BJ (cell line): ENCODE measurements at regions not wholly inside any gene's neighbourhood (a gene's known extent, or its start where the extent isn't known, plus 50 kb on each side); places are given as distances from the start of the nearest gene placed in this dataset.

Experiments used
- CTCF ChIA-PET: fragments of 350-600 bp; formaldehyde crosslinking; extraction: SDS; loops from one replicate; lab custom pipeline; 2021; ENCODE audit warnings: antibody characterized with exemption, inconsistent platforms; lab: Yijun Ruan, JAX
- POLR2A ChIA-PET: fragments of 300-600 bp; sonication (Branson Sonifier 250); formaldehyde crosslinking; extraction: SDS; loops from one replicate; lab custom pipeline; 2021; ENCODE audit warnings: antibody characterized with exemption; lab: Charles Lee
- DNase-seq: peaks from one replicate; pipeline ENCODE4 v3.0.0-alpha.2; 2011; ENCODE audit warnings: low read depth
- H3K27me3 ChIP-seq: 2 replicates; pipeline ENCODE4 v1.6.0; 2011; ENCODE audit warnings: low read length; ENCODE audit not compliant: control insufficient read depth, insufficient read depth
- H3K36me3 ChIP-seq: 2 replicates; pipeline ENCODE4 v1.5.1; 2011; ENCODE audit warnings: low read length; ENCODE audit not compliant: control insufficient read depth, insufficient read depth
- H3K4me3 ChIP-seq: 2 replicates; pipeline ENCODE4 v1.5.1; 2011; ENCODE audit warnings: low read depth, mild to moderate bottlenecking, control low read depth, low read length
- TF ChIP-seq, protein P1 (sequence below): IDR thresholded peaks from 2 replicates; pipeline ENCODE4 v1.5.1; 2011; ENCODE audit warnings: low read depth, mild to moderate bottlenecking, control low read depth, inconsistent platforms, low read length, moderate library complexity; ENCODE audit not compliant: insufficient read depth

DNA sequence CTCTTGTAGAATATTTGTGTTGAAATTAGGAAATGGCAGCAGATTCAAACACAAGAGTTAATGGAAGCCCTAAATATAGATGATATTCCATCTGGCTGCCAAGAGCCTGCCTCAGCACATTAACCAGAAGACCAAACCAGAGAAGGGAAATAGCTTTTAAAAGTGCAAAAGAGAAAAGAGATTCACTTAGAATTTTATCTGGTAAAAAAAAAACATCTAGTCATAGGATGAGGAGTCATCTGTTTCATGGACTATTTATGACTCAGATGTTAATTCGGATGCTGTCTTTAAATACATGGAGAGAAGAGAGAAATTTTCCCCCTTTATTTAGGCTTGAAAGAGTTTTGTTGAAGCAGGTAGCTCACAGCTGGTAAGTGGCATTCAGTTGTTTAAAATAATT, 201.6 kb upstream of the NUDT4 start:
- ChIA-PET POLR2A (interaction anchor here (0.6 kb wide), 1 partner anchor 189 kb away, joined by 5 read pairs; no protein-coding TSS in a partner anchor), CTCF (no interaction called here)
- H3K4me3 ChIP-seq: no peak overlapping the region
- H3K36me3 ChIP-seq: no peaks in the 10 kb centered on the region
- DNase-seq: peak; percentile 45
- TF ChIP-seq, protein P1, sequence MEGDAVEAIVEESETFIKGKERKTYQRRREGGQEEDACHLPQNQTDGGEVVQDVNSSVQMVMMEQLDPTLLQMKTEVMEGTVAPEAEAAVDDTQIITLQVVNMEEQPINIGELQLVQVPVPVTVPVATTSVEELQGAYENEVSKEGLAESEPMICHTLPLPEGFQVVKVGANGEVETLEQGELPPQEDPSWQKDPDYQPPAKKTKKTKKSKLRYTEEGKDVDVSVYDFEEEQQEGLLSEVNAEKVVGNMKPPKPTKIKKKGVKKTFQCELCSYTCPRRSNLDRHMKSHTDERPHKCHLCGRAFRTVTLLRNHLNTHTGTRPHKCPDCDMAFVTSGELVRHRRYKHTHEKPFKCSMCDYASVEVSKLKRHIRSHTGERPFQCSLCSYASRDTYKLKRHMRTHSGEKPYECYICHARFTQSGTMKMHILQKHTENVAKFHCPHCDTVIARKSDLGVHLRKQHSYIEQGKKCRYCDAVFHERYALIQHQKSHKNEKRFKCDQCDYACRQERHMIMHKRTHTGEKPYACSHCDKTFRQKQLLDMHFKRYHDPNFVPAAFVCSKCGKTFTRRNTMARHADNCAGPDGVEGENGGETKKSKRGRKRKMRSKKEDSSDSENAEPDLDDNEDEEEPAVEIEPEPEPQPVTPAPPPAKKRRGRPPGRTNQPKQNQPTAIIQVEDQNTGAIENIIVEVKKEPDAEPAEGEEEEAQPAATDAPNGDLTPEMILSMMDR: no peak
- H3K27me3 ChIP-seq: no peaks in the 10 kb centered on the region

DNA sequence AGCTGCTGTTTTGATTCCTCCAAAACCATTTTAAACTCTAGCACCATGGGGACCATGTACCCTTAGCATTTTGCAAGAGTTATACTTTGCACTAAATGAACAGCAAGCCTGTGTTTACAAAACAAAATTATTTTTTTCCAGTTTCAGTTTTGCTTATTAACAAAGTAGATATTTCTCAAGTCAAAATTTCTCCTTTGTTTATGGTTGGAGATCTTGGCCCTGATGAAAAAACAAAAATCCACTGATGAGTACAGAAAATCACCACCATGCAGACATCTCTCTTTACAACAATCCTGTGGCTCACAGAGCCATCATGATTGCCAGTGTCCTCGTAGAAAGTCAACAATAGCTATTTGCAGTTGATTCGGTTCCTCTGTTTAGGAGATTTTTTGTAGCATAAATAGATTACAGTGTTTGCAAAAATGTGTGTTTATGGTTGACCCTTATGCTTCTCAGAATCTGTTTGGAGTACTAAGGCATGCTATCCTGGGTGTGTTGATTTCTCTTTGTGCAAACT, 201.1 kb upstream of the NUDT4 start:
- TF ChIP-seq, protein P1: no peak
- Histone ChIP-seq H3K27me3 (no peaks in the 10 kb centered on the region), H3K36me3 (no peaks in the 10 kb centered on the region), H3K4me3 (no peak overlapping the region)
- CTCF ChIA-PET: no interaction called here
- no peak for DNase-seq
- POLR2A ChIA-PET: interaction anchor here (0.6 kb wide), 1 partner anchor 190 kb away, joined by 5 read pairs; no protein-coding TSS in a partner anchor

DNA sequence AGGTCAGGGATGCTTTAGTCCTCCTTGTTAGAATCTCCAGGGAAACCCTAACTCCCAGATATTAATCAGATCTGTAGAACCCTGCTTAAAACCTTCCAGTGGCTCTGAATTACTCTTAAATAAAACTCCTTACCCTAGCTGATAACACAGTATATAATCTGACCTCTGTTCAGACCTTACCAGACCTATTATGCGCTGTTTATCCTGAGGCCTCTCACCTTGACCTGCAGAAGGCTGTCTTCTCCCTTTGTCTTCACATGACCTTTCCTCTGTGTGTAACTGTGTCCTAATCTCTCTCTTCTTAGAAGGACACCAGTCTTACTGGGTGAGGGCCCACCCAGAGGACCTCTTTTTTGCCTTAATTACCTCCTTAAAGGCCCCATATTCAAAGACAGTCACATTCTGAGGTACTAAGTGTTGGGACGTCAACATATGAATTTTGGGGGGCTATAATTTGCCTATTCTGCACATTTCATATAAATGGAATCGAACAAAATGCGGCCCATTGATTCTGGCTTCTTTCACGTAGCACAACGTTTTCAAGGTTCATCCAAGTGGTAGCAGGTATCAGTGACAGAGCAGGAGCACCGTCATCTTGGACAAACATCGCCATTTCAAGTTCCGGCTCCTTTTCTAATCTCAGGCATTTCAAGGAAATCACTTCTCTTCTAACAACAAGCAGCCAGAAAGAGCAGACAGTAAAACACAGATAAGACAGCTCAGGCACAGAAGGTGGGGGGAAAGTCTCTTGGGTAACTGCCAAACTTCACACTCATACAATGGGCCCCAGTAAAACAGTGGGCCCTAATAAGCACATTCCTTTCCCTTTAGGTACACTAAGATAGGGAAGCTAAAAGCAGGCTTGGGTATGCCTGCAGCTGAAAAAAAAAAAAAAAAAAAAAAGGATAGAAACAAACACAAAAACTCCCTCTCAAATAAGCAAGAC, 200.2 kb upstream of the NUDT4 start:
- ChIA-PET CTCF (no interaction called here), POLR2A (interaction anchor here (0.6 kb wide), 1 partner anchor 1807 kb away, joined by 9 read pairs; no protein-coding TSS in a partner anchor)
- DNase-seq: no peak
- Histone ChIP-seq H3K27me3 (no peaks in the 10 kb centered on the region), H3K36me3 (no peaks in the 10 kb centered on the region), H3K4me3 (no peak overlapping the region)
- TF ChIP-seq, protein P1: no peak

DNA sequence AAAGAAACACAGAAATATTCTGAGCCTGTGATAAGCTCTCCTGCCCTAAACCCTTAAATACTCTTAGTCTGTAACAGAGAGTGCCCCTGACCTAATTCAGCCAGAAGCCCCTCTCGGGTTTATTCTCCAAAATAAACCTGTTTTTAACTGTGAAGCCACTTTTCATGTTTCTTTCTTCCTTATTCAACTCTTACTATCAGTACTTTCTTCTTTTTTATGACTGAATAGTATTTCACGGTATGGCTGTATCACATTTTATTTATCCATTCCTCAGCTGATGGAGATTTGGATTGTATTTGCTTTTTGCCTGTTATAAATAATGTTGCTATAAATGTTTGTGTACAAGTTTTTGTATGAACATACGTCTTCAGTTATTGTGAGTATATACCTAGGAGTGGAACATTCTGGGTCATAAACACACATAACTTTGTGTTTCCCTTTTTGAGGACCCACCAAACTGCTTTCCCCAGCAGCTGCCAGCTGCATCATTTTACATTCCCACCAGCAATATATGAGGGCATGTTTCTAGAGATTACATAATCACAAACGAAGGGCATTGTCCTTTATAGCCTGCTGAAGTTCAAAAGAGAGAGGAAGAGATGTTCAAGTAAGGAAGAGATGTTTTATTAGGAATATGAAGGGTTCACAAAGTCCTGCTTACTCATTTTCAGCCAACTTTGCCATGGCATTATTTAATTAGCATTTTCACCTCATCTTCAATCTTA, 199.4 kb upstream of the NUDT4 start:
- no peak for DNase-seq
- no peak overlapping the region for H3K4me3 ChIP-seq
- TF ChIP-seq, protein P1: no peak
- CTCF ChIA-PET: no interaction called here
- POLR2A ChIA-PET: interaction anchor here (0.6 kb wide), 1 partner anchor 1806 kb away, joined by 9 read pairs; no protein-coding TSS in a partner anchor
- H3K36me3 ChIP-seq: no peaks in the 10 kb centered on the region
- H3K27me3 ChIP-seq: no peaks in the 10 kb centered on the region

DNA sequence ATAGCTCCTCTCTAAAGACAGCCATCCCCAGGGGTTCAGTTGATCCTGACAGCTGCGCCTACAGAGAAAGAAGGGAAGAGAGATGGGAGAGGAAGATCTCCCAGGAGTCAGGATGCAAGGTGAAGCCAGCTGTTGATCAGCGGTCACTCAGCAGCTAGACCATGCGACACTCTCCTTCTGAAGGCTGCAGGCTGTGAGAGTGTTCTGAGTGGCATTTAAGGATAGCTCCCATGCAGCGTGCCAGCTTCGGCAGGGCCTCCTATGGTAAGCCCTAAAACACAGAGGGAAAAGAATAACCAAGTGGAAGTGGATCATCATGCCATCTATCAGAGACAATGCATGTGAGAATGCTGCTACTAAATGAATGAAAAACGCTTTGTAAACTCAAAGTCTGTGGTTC, 197.9 kb upstream of the NUDT4 start:
- ChIA-PET CTCF (no interaction called here), POLR2A (no interaction called here)
- TF ChIP-seq, protein P1: no peak
- no peak for DNase-seq
- Histone ChIP-seq H3K27me3 (no peaks in the 10 kb centered on the region), H3K36me3 (no peaks in the 10 kb centered on the region), H3K4me3 (no peak overlapping the region)
